IMR-90 (cell line): ENCODE measurements at regions not wholly inside any gene's neighbourhood (a gene's known extent, or its start where the extent isn't known, plus 50 kb on each side); places are given as distances from the start of the nearest gene placed in this dataset.

Experiments
- CTCF ChIP-seq: conservative IDR thresholded peaks from 2 replicates; pipeline ENCODE4 v1.5.1; 2012; ENCODE audit warnings: mild to moderate bottlenecking, low read depth, low read length, improper control_type of control experiment
- POLR2A ChIP-seq: IDR thresholded peaks from 2 replicates; pipeline ENCODE4 v1.6.1; 2012; ENCODE audit warnings: mild to moderate bottlenecking, low read depth, low read length
- RAD21 ChIP-seq: IDR thresholded peaks from 2 replicates; pipeline ENCODE4 v1.6.1; 2012; ENCODE audit warnings: low read length, improper control_type of control experiment

GRCh38 chr14:48580692-48581091, 905.3 kb upstream of the MDGA2 start:
- TF ChIP-seq CTCF: no peak
- no peak for TF ChIP-seq RAD21
- TF ChIP-seq POLR2A: no peak
